WTC11 (cell line): ENCODE measurements at regions not wholly inside any gene's neighbourhood (a gene's known extent, or its start where the extent isn't known, plus 50 kb on each side); places are given as distances from the start of the nearest gene placed in this dataset.

ENCODE experiments used
- ATAC-seq: fragments of 200-7000 bp; cut with Tn5 transposase; 2 replicates; pipeline ENCODE4 v1.10.0; 2021; ENCODE audit warnings: mild to moderate bottlenecking, moderate library complexity
- CTCF ChIA-PET: fragments of 300-600 bp; sonication (Branson Sonifier 250); formaldehyde crosslinking; loops from one replicate; lab custom pipeline; 2021; ENCODE audit warnings: antibody characterized with exemption; lab: Charles Lee
- POLR2A ChIA-PET: fragments of 350-600 bp; sonication (Branson Sonifier 250); formaldehyde crosslinking; loops from one replicate; lab custom pipeline; 2021; ENCODE audit warnings: antibody characterized with exemption; lab: Charles Lee
- DNase-seq: peaks from one replicate; pipeline ENCODE4 v3.0.0; 2021; ENCODE audit warnings: low spot score
- H3K27ac Mint-ChIP-seq: 2 replicates; pipeline ENCODE4 v1.8.0; 2021; ENCODE audit warnings: mixed read lengths
- H3K27me3 Mint-ChIP-seq: 2 replicates; pipeline ENCODE4 v1.8.0; 2021; ENCODE audit warnings: low read depth, mild to moderate bottlenecking, moderate library complexity, mixed read lengths
- H3K36me3 Mint-ChIP-seq: 2 replicates; pipeline ENCODE4 v1.8.0; 2021; ENCODE audit warnings: mixed read lengths
- H3K4me1 Mint-ChIP-seq: 2 replicates; pipeline ENCODE4 v1.8.0; 2022; ENCODE audit warnings: mixed read lengths
- H3K4me3 Mint-ChIP-seq: 2 replicates; pipeline ENCODE4 v1.8.0; 2021; ENCODE audit warnings: mild to moderate bottlenecking, moderate library complexity, mixed read lengths
- H3K9me3 Mint-ChIP-seq: 2 replicates; pipeline ENCODE4 v1.8.0; 2021; ENCODE audit warnings: mixed read lengths
- ARID4B ChIP-seq: sonication (generic); formaldehyde crosslinking; IDR thresholded peaks from 2 replicates; pipeline ENCODE4 v1.8.0; 2023; ENCODE audit warnings: missing genetic modification reagents, mild to moderate bottlenecking, borderline replicate concordance
- ATF6 ChIP-seq: sonication (generic); formaldehyde crosslinking; IDR thresholded peaks from 2 replicates; pipeline ENCODE4 v1.8.1; 2023; ENCODE audit warnings: mild to moderate bottlenecking, missing genetic modification reagents
- ELF4 ChIP-seq: sonication (generic); formaldehyde crosslinking; IDR thresholded peaks from 2 replicates; pipeline ENCODE4 v1.8.1; 2022; ENCODE audit warnings: low read depth, mild to moderate bottlenecking, moderate library complexity, missing genetic modification reagents
- ETV6 ChIP-seq: sonication (generic); formaldehyde crosslinking; IDR thresholded peaks from 2 replicates; pipeline ENCODE4 v1.8.1; 2022; ENCODE audit warnings: mild to moderate bottlenecking, missing genetic modification reagents
- FOXK1 ChIP-seq: sonication (generic); formaldehyde crosslinking; IDR thresholded peaks from 2 replicates; pipeline ENCODE4 v1.8.0; 2022; ENCODE audit warnings: mild to moderate bottlenecking, moderate library complexity, missing genetic modification reagents
- FOXP1 ChIP-seq: sonication (generic); formaldehyde crosslinking; IDR thresholded peaks from 2 replicates; pipeline ENCODE4 v1.8.0; 2022; ENCODE audit warnings: missing genetic modification reagents, mild to moderate bottlenecking, moderate library complexity, borderline replicate concordance
- HMGA2 ChIP-seq: fragments of 250-450 bp; sonication (Bioruptor Pico); IDR thresholded peaks from 2 replicates; pipeline ENCODE4 v1.4.0; 2021; ENCODE audit warnings: mild to moderate bottlenecking, moderate library complexity
- NFATC4 ChIP-seq: fragments of 250-450 bp; sonication (Bioruptor Pico); IDR thresholded peaks from 2 replicates; pipeline ENCODE4 v1.9.0; 2021; ENCODE audit warnings: mild to moderate bottlenecking
- NR3C1 ChIP-seq: sonication (generic); formaldehyde crosslinking; conservative IDR thresholded peaks from 2 replicates; pipeline ENCODE4 v1.8.1; 2023; ENCODE audit warnings: low read depth, mild to moderate bottlenecking, missing genetic modification reagents
- SMAD3 ChIP-seq: sonication (generic); formaldehyde crosslinking; IDR thresholded peaks from 2 replicates; pipeline ENCODE4 v1.8.0; 2022; ENCODE audit warnings: missing genetic modification reagents, mild to moderate bottlenecking, borderline replicate concordance
- TEAD4 ChIP-seq: sonication (generic); formaldehyde crosslinking; IDR thresholded peaks from 2 replicates; pipeline ENCODE4 v1.8.0; 2022; ENCODE audit warnings: mild to moderate bottlenecking, missing genetic modification reagents
- ZBTB21 ChIP-seq: sonication (generic); formaldehyde crosslinking; IDR thresholded peaks from 2 replicates; pipeline ENCODE4 v1.8.1; 2023; ENCODE audit warnings: mild to moderate bottlenecking, missing genetic modification reagents, borderline replicate concordance
- ZMAT4 ChIP-seq: fragments of 250-450 bp; sonication (Bioruptor Pico); IDR thresholded peaks from 2 replicates; pipeline ENCODE4 v1.9.0; 2021; ENCODE audit warnings: mild to moderate bottlenecking
- ZNF121 ChIP-seq: sonication (generic); formaldehyde crosslinking; IDR thresholded peaks from 2 replicates; pipeline ENCODE4 v1.8.0; 2023; ENCODE audit warnings: missing genetic modification reagents
- ZNF263 ChIP-seq: sonication (generic); formaldehyde crosslinking; IDR thresholded peaks from 2 replicates; pipeline ENCODE4 v1.8.1; 2022; ENCODE audit warnings: low read depth, mild to moderate bottlenecking, moderate library complexity, missing genetic modification reagents
- ZNF416 ChIP-seq: fragments of 250-450 bp; sonication (Bioruptor Pico); IDR thresholded peaks from 2 replicates; pipeline ENCODE4 v1.9.0; 2021; ENCODE audit warnings: mild to moderate bottlenecking, inconsistent platforms
- TF ChIP-seq, protein P1 (sequence below): sonication (generic); formaldehyde crosslinking; IDR thresholded peaks from 2 replicates; pipeline ENCODE4 v1.8.1; 2023; ENCODE audit warnings: mild to moderate bottlenecking, missing genetic modification reagents
- TF ChIP-seq, protein P2 (sequence below): fragments of 250-450 bp; sonication (Bioruptor Pico); conservative IDR thresholded peaks from 2 replicates; pipeline ENCODE4 v1.9.0; 2021; ENCODE audit warnings: mild to moderate bottlenecking
- TF ChIP-seq, protein P3 (sequence below): sonication (generic); formaldehyde crosslinking; IDR thresholded peaks from 2 replicates; pipeline ENCODE4 v1.8.0; 2022; ENCODE audit warnings: mild to moderate bottlenecking, missing genetic modification reagents

DNA sequence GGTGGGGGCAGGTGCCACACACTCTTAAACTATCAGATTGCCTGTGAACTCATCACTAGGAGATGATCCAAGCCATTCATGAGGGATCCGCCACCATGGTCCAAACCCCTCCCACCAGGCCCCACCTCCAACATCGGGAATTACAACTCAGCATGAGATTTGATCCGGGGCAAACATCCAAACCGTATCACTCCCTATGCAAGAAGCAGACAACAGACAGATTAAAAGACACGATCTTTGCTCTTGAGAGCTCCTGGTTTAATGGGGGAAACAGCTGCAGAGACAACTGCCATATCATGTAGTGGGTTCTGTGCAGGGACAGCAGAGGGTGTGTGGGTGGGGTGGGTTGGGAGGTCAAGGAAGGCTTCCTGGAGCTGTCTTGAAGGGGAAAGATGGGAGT lies 123.6 kb downstream of the EMX2 start:
- Mint-ChIP-seq H3K4me1 (no peaks in the 10 kb centered on the region), H3K4me3 (no peak overlapping the region)
- POLR2A ChIA-PET, result no interaction called here

More for the DNA sequence above, 123.6 kb downstream of the EMX2 start:
- TF ChIP-seq NR3C1 (CRISPR knock-in tag) (no peak), ZNF416 (CRISPR knock-in tag) (no peak), ELF4 (CRISPR knock-in tag) (no peak), SMAD3 (CRISPR knock-in tag) (no peak), HMGA2 (CRISPR knock-in tag) (no peak), ZNF121 (no peak), ZBTB21 (CRISPR knock-in tag) (no peak), ETV6 (CRISPR knock-in tag) (no peak), ZNF263 (no peak), ZMAT4 (CRISPR knock-in tag) (no peak), ARID4B (no peak), TEAD4 (CRISPR knock-in tag) (no peak), NFATC4 (CRISPR knock-in tag) (no peak), FOXP1 (CRISPR knock-in tag) (no peak), ATF6 (no peak), FOXK1 (no peak)
- TF ChIP-seq, protein P1, sequence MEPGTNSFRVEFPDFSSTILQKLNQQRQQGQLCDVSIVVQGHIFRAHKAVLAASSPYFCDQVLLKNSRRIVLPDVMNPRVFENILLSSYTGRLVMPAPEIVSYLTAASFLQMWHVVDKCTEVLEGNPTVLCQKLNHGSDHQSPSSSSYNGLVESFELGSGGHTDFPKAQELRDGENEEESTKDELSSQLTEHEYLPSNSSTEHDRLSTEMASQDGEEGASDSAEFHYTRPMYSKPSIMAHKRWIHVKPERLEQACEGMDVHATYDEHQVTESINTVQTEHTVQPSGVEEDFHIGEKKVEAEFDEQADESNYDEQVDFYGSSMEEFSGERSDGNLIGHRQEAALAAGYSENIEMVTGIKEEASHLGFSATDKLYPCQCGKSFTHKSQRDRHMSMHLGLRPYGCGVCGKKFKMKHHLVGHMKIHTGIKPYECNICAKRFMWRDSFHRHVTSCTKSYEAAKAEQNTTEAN, result no peak
- TF ChIP-seq, protein P2, sequence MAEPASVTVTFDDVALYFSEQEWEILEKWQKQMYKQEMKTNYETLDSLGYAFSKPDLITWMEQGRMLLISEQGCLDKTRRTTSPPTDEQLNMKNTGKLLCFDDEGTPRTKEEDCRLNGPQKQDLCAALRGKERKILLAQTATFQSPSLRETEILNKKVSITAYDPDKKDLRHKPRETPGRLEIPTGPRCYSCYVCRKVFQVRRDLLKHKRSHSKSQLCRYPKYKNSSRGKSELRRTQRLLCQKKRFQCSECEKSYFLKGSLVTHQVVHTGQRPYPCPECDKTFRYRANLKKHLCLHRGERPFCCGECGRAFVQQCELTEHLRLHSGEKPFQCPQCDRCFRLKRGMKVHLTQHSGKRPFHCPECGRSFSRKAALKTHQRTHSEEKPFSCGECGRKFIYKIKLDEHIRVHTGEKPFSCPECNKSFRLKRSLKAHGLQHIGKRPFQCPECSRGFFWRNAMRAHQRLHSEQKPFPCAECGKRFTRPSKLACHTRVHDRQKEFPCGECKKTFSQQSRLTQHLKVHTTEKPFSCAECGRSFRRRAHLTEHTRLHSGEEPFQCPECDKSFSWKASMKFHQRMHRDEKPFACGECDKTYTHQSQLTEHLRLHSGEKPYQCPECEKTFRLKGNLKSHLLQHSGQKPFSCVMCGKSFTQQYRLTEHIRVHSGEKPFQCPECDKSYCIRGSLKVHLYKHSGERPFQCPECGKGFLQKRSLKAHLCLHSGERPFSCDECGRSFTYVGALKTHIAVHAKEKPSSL (CRISPR knock-in tag), result no peak
- TF ChIP-seq, protein P3, sequence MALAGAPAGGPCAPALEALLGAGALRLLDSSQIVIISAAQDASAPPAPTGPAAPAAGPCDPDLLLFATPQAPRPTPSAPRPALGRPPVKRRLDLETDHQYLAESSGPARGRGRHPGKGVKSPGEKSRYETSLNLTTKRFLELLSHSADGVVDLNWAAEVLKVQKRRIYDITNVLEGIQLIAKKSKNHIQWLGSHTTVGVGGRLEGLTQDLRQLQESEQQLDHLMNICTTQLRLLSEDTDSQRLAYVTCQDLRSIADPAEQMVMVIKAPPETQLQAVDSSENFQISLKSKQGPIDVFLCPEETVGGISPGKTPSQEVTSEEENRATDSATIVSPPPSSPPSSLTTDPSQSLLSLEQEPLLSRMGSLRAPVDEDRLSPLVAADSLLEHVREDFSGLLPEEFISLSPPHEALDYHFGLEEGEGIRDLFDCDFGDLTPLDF (CRISPR knock-in tag), result no peak
- no peaks in the 10 kb centered on the region for H3K27me3 Mint-ChIP-seq
- no peaks in the 10 kb centered on the region for H3K36me3 Mint-ChIP-seq
- H3K9me3 Mint-ChIP-seq, result 0 out of 2 replicates have a peak, but pooled peaks cover 2% of the 10 kb centered on the region
- H3K27ac Mint-ChIP-seq, result no peak overlapping the region
- DNase-seq, result no peak
- ATAC-seq, result no peak
- CTCF ChIA-PET, result no interaction called here
